ENCODE measurements at regions not wholly inside any gene's neighbourhood (a gene's known extent, or its start where the extent isn't known, plus 50 kb on each side); places are given as distances from the start of the nearest gene placed in this dataset.
A peak's percentile ranks its signal among the peaks of the same experiment; 100 is the strongest.

DNA sequence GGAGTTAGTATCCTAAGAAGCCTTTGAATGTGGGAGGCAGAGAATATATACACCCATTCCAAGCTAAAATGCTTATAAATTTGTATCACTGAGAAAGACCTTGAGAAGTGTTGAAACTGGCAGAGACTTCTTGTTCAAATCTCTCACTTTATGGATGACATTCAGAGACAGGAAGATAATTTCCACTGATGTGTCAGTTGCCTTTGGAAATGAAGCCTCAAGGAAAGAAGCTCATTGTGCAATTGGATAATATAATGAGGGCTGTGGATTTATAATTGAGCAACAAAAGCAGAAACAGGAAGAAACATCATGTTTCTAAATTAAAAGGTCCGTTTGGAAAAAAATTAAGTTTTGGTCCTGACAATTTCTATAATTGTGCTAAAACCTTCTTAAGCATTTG, 789.9 kb upstream of the IGFBP3 start:
- Mint-ChIP-seq H3K27ac (peak overlapping the region; percentile 31 to 65 (median 61)), H3K9me3 (no peaks in the 10 kb centered on the region), H3K36me3 (ENCODE audit: low read depth) (no peaks in the 10 kb centered on the region), H3K27me3 (ENCODE audit: low read depth) (no peaks in the 10 kb centered on the region), H3K4me1 (peaks cover 39% of the 10 kb centered on the region), H3K4me3 (no peak overlapping the region)
- TF ChIP-seq, protein P1, sequence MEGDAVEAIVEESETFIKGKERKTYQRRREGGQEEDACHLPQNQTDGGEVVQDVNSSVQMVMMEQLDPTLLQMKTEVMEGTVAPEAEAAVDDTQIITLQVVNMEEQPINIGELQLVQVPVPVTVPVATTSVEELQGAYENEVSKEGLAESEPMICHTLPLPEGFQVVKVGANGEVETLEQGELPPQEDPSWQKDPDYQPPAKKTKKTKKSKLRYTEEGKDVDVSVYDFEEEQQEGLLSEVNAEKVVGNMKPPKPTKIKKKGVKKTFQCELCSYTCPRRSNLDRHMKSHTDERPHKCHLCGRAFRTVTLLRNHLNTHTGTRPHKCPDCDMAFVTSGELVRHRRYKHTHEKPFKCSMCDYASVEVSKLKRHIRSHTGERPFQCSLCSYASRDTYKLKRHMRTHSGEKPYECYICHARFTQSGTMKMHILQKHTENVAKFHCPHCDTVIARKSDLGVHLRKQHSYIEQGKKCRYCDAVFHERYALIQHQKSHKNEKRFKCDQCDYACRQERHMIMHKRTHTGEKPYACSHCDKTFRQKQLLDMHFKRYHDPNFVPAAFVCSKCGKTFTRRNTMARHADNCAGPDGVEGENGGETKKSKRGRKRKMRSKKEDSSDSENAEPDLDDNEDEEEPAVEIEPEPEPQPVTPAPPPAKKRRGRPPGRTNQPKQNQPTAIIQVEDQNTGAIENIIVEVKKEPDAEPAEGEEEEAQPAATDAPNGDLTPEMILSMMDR (IDR thresholded peaks at IDR 0.05; ENCODE audit: unreplicated experiment in 3 of 3), result no peak

DNA sequence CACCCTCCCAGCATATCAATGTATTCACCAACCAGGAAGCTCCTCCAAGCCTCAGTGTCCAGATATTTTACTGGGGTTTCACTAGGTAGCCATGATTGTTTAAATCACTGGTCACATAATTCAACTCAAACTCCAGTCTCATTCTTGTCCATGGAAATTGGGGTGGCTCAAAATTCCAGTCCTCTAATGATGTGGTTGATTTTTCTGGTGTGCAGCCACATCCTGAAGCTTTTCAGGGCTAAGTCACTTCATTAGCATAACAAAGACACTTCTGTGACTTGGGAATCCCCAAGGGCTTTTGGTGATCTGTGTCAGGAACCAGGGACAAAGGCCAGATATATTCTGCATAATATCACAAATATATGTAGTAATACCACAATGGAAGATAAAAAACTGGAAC, 786.9 kb upstream of the IGFBP3 start:
- H3K27ac Mint-ChIP-seq, result no peak overlapping the region

DNA sequence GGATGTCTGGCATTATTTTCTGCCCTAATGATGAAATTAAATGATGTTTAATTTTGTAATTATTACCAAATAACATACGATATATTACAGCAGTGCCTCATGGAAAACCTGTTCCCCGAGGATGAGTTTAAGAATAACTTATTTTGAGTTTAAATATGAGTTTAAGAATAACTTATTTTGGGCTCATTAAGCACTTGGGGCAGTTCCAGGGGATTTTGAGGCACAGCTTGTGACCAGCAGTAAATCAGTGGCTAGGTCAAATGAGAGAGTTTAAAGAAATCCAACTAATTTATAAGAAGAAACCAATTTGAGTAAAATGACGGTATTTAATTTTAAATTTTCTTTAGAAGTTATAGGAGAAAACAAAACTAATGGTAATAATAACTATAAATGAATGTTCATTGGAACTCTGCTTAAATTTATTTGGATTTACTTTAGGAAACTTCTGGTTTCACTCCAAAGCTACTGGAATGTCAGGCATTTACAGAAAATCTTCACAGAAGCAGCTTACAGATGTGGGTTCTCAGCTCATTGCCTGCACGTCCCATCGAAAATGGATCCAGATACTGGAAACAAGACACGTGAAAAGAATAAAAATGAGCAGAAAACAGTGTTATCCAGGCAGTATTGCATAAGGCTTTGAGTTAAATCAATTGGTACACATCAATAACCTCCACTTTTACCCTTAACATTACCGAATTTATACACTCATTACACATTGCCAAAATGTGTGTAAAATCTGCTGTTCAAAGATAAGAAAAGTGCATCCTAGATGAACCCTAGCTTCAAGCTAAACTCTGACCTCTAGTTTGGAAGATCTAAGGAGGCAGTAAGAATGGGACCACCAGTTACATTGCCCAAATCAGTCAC, 784.5 kb upstream of the IGFBP3 start:
- TF ChIP-seq, protein P1 (IDR thresholded peaks at IDR 0.05; ENCODE audit: unreplicated experiment in 3 of 3), result no peak
- Mint-ChIP-seq H3K4me3 (no peak overlapping the region), H3K9me3 (no peaks in the 10 kb centered on the region), H3K27me3 (ENCODE audit: low read depth) (peaks cover 5% of the 10 kb centered on the region), H3K27ac (peak overlapping the region; percentile 70 to 86 (median 72)), H3K36me3 (ENCODE audit: low read depth) (no peaks in the 10 kb centered on the region), H3K4me1 (peaks cover 34% of the 10 kb centered on the region)

More for the DNA sequence above, 786.9 kb upstream of the IGFBP3 start:
- H3K9me3 Mint-ChIP-seq, result no peaks in the 10 kb centered on the region
- H3K4me1 Mint-ChIP-seq, result peaks cover 41% of the 10 kb centered on the region
- H3K4me3 Mint-ChIP-seq, result no peak overlapping the region
- H3K27me3 Mint-ChIP-seq (ENCODE audit: low read depth), result no peaks in the 10 kb centered on the region
- H3K36me3 Mint-ChIP-seq (ENCODE audit: low read depth), result no peaks in the 10 kb centered on the region
- TF ChIP-seq, protein P1 (IDR thresholded peaks at IDR 0.05; ENCODE audit: unreplicated experiment in 3 of 3), result no peak

DNA sequence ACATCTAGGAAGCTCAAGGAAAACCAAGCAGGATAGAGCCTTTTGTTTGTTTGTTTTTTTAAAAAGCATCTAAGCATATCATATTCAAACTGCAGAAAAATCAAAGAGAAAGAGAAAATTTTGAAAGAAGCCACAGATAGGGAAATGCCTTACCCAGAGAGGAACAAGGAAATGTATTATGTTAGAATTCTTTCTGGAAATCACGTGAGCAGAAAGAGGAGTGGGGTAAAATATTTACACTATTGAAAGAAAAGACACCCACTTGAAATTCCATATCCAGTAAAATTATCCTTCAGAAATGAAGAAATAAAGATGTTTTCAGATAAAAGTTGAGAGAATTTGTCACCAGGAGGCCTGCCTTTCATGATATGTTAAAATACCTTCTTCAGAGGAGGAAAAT, 775.7 kb upstream of the IGFBP3 start:
- H3K4me3 Mint-ChIP-seq, result no peak overlapping the region
- H3K36me3 Mint-ChIP-seq (ENCODE audit: low read depth), result no peaks in the 10 kb centered on the region
- TF ChIP-seq, protein P1 (IDR thresholded peaks at IDR 0.05; ENCODE audit: unreplicated experiment in 3 of 3), result no peak
- H3K27ac Mint-ChIP-seq, result no peak overlapping the region
- peaks cover 2% of the 10 kb centered on the region for H3K27me3 Mint-ChIP-seq (ENCODE audit: low read depth)
- H3K4me1 Mint-ChIP-seq, result no peaks in the 10 kb centered on the region
- peaks cover 11% of the 10 kb centered on the region for H3K9me3 Mint-ChIP-seq

DNA sequence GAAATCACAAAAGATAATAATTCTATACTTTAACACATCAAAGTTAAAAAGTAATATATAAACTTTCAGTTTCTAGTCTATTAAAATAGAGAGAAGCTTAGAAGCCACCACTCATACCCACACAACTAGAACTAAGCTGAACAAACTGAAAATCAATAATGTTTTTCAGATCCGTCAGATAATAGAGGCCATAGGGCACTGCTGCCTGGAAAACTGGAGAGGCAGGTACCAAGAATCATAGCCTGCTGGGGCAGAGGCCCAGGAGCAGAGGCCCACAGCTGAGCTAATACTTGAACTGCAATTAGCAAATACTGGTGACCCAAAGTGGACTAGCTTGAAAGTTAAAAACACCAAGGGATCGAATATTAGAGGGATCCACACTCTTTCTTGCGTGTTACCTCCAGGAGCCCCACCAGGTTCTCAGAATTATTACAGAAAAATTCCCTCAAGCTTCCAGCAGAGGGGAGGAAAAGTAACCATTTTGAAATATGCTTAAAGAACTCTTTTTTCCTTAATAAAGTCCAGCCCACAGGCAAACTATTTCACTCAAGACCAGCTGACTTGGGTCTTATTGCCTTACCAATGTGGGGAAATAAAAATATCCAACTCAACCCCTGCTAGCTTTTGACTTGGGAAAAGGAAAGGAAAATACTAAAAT, 774.1 kb upstream of the IGFBP3 start:
- H3K36me3 Mint-ChIP-seq (ENCODE audit: low read depth), result no peaks in the 10 kb centered on the region
- H3K27ac Mint-ChIP-seq, result no peak overlapping the region
- no peaks in the 10 kb centered on the region for H3K27me3 Mint-ChIP-seq (ENCODE audit: low read depth)
- H3K4me3 Mint-ChIP-seq, result no peak overlapping the region
- TF ChIP-seq, protein P1 (IDR thresholded peaks at IDR 0.05; ENCODE audit: unreplicated experiment in 3 of 3), result no peak
- H3K9me3 Mint-ChIP-seq, result peaks cover 17% of the 10 kb centered on the region
- no peaks in the 10 kb centered on the region for H3K4me1 Mint-ChIP-seq

All from nephron (organoid).